GM12865 (cell line): ENCODE measurements at regions not wholly inside any gene's neighbourhood (a gene's known extent, or its start where the extent isn't known, plus 50 kb on each side); places are given as distances from the start of the nearest gene placed in this dataset.

Source experiments
- DNase-seq: peaks from one replicate; pipeline ENCODE4 v3.0.0; 2010; ENCODE audit warnings: low read depth
- H3K4me3 ChIP-seq: 2 replicates; pipeline ENCODE4 v1.5.1; 2011; ENCODE audit warnings: mild to moderate bottlenecking, low read depth, low read length, control low read depth
- CTCF ChIP-seq: IDR thresholded peaks from 2 replicates; pipeline ENCODE4 v1.5.1; 2011; ENCODE audit warnings: low read length, control low read depth, low read depth, inconsistent platforms; ENCODE audit not compliant: insufficient read depth; ENCODE audit errors: missing control alignments

GRCh38 chr10:23696476-23696875 lies 257.6 kb downstream of the OTUD1 start:
- no peak overlapping the region for H3K4me3 ChIP-seq

GRCh38 chr10:23702977-23703414 lies 264.1 kb downstream of the OTUD1 start:
- DNase-seq: peak; percentile 74
- no peak overlapping the region for H3K4me3 ChIP-seq
- peak; percentile 70 for TF ChIP-seq CTCF

More at GRCh38 chr10:23696476-23696875, 257.6 kb downstream of the OTUD1 start:
- no peak for DNase-seq
- no peak for TF ChIP-seq CTCF

- TF ChIP-seq CTCF: no peak
- no peak overlapping the region for H3K4me3 ChIP-seq
- DNase-seq: no peak
These were observed 276.5 kb downstream of the OTUD1 start for GRCh38 chr10:23715363-23715762.

- no peak overlapping the region for H3K4me3 ChIP-seq
- DNase-seq: no peak
- no peak for TF ChIP-seq CTCF
These were observed 279.0 kb downstream of the OTUD1 start for GRCh38 chr10:23717913-23718312.

GRCh38 chr10:23718946-23719345 lies 280.1 kb downstream of the OTUD1 start:
- DNase-seq: no peak
- no peak for TF ChIP-seq CTCF
- H3K4me3 ChIP-seq: no peak overlapping the region

- no peak for DNase-seq
- H3K4me3 ChIP-seq: no peak overlapping the region
- no peak for TF ChIP-seq CTCF
These were observed 284.9 kb downstream of the OTUD1 start for GRCh38 chr10:23723796-23724195.

GRCh38 chr10:23725548-23725947 lies 286.7 kb downstream of the OTUD1 start:
- no peak overlapping the region for H3K4me3 ChIP-seq
- no peak for TF ChIP-seq CTCF
- no peak for DNase-seq
